Fibroblast of the aortic adventitia (primary cell): ENCODE measurements at regions not wholly inside any gene's neighbourhood (a gene's known extent, or its start where the extent isn't known, plus 50 kb on each side); places are given as distances from the start of the nearest gene placed in this dataset.

Experiments used
- DNase-seq: peaks from one replicate; pipeline ENCODE4 v3.0.0-alpha.2; 2010; ENCODE audit warnings: low read depth
- H3K4me3 ChIP-seq: 2 replicates; pipeline ENCODE4 v1.5.1; 2011; ENCODE audit warnings: low read depth, mild to moderate bottlenecking, control low read depth, low read length, moderate library complexity
- CTCF ChIP-seq: IDR thresholded peaks from 2 replicates; pipeline ENCODE4 v1.5.1; 2011; ENCODE audit warnings: mild to moderate bottlenecking, low read length, control low read depth, inconsistent platforms; ENCODE audit not compliant: insufficient read depth

DNA sequence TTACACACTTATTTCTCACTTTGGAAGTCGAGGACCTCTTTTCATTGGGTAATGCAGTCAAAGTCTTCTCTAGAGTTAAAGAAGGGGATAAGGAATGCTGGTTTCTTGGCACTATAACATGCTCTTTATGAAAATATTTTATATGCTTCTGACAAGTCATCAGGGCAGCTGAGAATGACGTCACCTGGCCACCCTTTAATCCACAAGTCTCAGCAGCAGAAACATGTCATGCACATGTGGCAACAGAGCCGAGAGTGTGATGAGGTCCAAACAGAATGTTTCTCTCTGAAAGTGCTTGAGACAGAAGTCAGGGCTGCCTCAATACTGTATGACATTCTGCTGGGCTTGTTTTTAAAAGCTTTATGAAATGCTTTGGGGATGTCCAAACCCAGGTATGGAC is 63.5 kb upstream of the C10orf90 start:
- DNase-seq, result peak; percentile 44
- no peak overlapping the region for H3K4me3 ChIP-seq
- no peak for TF ChIP-seq CTCF

DNA sequence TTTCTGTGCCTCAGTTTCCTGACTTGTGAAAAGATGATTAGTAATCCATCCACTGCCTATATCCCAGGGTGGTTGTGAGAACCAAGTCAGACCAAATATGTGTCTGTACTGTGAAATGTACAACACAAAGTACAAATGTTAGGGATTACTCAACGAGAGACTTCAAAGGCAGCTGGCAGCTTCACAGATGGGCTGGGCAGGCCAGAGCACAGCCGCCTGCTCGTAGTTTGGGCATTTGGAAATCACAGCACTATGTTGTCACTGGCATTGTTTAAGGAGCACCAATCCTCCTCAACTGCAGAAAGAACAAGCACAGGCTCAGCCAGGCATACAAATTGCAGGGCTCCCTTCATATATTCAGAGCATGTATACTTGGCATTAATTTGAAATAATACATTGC is 64.5 kb upstream of the C10orf90 start:
- no peak for DNase-seq
- TF ChIP-seq CTCF, result no peak
- no peak overlapping the region for H3K4me3 ChIP-seq

DNA sequence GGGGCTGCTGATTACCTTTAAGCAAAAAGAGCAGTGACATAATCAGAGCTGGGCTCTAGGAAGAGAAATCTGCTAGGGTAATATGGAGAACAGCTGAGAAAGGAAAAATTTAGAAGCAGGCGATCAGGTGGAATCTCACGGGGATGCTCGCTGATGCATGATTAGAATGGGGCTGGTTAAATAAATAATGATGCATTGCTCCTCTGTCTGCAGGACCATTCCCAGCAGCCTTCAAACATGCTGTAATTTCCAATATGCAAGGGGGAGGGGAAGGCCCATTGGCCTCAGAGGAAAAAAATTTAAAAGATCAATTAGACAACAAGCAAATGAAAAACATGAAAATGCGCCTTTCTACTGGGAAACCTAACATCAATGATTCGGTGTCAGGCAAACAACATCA is 65.6 kb upstream of the C10orf90 start:
- H3K4me3 ChIP-seq, result no peak overlapping the region
- DNase-seq, result no peak
- no peak for TF ChIP-seq CTCF

- DNase-seq, result no peak
- TF ChIP-seq CTCF, result no peak
- no peak overlapping the region for H3K4me3 ChIP-seq
Observed at GRCh38 chr10:126736727-126737126, 66.2 kb upstream of the C10orf90 start.

DNA sequence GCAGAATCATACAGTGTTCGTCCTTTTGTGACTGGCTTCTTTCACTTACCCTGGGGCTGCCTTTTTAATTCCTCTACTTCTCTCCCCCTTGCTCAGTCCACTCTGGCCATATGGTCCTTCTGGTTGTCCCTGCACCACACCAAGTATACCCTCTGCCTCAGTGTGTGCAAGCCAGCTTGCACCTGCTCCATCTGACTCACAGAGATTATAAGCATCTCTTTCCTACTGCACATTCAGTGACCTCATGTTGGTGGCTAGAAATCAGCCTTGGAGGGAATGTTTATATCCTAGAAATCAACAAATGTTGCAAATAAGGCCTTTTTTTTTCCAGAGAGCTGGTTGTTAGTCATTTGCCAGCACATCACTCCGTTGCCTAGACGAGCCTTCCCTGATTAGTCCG is 67.5 kb upstream of the C10orf90 start:
- no peak for TF ChIP-seq CTCF
- no peak for DNase-seq
- no peak overlapping the region for H3K4me3 ChIP-seq

DNA sequence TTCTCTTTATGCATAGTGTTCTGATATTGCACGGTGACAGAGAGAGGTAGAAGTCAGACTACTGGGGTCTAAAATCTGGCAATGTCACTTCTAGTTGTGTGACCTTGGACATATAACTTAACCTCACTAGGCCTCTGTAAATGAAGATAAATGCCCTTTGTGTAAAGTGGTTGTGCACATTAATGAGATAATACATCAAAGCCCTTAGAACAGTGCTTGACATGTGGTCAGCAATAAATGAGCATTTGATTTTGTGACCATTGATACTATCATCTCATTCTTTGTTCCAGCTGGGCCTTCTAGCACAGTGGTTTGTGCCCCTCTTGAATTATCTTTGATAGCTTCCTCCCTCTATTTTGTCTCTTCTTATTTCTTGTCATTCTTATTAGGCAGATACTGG is 74.1 kb upstream of the C10orf90 start:
- no peak for DNase-seq
- no peak for TF ChIP-seq CTCF
- no peak overlapping the region for H3K4me3 ChIP-seq

- peak; percentile 87 for DNase-seq
- no peak overlapping the region for H3K4me3 ChIP-seq
- TF ChIP-seq CTCF, result peak; percentile 92
Observed at GRCh38 chr10:126749015-126749655, 78.6 kb upstream of the C10orf90 start.
